Stimulated activated CD4-positive, alpha-beta T cell treated with anti-CD3 and anti-CD28 coated beads, Interleukin-4, amount 100 ng/mL, for 48 hours (primary cell): ENCODE measurements at regions not wholly inside any gene's neighbourhood (a gene's known extent, or its start where the extent isn't known, plus 50 kb on each side); places are given as distances from the start of the nearest gene placed in this dataset.

Source experiments
- DNase-seq, 2 donors: peaks; one replicate each; pipeline ENCODE4 v3.0.0-alpha.2; 2020; ENCODE audit warnings: low read depth in 2 of 2

DNA sequence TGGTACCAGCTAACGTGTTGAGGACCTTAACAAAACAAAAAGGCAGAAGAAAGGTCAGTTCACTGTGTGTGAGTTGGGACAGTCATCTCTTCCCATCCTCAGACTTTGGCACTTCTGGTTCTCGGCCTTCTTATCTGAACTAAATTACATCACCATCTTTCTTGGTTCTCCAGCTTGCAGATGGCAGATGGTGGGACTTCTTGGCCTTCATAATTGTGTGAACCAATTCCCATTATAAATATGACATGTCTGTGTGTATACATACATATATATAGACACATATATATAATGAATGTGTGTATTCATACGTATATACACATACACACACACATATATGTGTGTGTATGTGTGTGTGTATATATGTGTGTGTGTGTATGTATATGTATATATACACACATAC lies 301.2 kb upstream of the TRIB2 start:
- no peak for DNase-seq

DNA sequence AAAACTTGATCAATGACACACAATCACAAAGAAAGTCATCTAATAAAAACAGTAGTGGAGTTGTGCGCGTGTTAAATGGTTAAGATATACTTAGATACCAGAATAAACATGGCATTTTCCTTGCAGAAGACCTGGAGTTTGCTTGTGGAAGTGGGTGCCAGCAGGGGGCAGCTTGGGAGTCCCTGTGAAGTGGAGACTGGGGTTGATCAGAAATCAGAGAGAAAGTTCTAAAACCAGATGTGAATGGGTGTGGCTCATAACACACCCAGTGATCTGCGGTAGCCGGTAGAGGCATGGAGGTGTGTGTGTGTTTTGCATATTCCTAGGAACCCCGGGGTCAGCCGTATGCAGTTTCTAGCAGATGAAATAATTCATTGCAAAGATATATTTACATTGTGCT lies 300.1 kb upstream of the TRIB2 start:
- DNase-seq = peak; percentile 25 to 32

DNA sequence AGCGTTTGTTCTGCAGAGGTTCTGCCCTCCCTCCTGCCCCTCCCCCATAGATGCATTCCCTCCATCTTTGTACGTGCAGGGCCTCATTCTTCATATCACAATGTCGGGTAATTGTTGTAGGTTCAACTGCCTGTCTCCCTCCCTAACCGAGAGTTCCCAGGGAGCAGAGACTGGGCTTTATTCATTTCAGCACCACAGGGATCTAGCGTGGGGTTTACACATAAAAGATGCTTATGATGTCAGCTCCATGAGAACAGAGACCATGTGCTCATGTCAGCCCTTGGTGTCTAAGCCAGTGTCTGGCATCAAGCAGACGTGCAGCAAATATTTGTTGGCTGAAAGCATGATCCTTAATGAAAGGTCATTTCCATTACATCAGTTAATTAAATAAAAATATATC lies 298.9 kb upstream of the TRIB2 start:
- no peak for DNase-seq

DNA sequence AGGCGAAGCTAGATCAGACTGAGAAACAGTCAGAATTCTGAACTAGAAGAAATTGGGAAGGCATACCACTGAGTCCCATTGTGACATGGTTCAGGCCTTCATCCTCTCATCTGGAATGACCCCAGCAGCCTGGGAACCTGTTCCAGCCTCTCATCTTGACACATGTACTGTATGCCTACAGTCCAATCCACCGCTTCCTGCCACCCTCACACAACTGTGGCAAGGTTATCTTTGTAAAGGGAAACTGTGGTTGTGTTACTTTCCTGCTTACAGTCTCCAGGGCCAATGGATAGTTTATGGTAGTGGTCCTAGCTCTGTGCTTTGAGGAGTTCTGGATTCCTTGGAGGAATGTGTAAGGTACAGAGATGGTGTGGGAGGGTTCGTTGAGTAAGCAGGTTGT lies 296.9 kb upstream of the TRIB2 start:
- no peak for DNase-seq

DNA sequence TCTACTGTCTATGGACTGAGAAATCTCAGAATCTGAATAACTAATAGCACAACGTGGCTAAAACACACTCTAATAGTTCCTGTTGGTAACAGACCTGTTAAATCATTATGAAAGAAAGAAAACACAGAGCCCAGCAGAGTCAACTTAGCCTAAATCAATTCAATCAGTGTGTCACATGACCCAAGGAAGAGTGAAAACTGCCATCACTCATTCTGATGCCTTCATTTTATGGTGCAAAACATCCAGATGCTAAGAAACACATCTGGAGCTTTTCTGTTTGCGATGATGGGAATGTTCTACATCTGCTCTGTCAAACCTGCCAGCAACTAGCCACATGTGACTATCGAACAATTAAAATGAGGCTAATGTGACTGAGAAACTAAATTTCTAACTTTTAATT lies 295.7 kb upstream of the TRIB2 start:
- DNase-seq = no peak

DNA sequence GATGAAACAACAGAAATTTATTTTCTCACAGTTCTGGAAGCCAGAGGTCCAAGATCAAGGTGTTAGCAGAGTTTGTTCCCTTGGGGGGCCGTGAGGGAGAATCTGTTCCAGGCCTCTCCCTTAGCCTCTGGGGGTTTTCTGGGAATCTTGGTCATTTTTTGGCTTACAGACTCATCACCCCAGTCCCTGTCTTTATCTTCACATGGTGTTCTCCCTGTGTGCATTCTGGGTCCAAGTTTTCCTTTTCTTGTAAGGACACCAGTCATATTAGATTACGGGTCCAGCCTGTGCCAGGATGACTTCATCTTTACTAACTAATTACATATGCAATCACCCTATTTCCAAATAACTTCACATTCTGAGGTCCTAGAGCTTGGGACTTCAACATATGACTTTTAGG lies 292.5 kb upstream of the TRIB2 start:
- DNase-seq = no peak

DNA sequence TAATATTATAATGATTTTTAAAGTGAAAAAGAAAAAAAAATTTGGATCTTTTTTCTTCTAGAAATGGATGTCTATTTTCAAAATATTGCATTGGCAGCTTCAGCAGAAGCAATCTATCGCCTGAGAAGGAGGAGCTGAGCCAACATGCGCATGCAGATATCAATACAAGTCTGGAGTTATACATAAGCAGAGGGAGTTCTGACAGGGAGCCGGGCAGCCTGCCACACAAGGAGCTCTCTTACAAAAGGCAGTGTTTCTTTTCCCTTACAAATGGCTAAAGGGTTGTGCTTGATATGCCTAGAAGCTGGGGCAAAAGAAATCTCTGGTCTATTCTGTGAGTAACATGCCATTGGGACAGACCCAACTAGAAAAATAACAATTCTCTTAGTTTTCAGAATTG lies 291.9 kb upstream of the TRIB2 start:
- no peak for DNase-seq

DNA sequence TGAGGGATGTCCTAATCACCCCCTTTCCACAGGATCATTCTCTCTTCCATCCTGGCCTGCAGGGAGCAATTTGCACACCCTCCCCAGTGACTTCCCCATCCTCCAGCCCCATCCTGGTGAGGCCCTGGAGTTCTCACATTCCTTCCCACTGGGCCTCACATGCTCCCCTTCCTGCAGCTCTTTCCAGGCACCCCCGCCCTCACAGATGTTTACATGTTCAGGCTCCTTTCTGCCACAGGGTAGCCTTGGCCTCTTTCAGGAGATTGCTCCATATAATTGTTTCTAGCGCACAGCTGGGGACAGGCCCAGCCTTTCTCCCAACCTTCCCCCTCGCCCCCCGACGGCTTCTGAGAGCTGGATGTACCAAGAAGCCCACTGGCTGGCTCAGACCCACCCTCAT lies 288.4 kb upstream of the TRIB2 start:
- DNase-seq = no peak

DNA sequence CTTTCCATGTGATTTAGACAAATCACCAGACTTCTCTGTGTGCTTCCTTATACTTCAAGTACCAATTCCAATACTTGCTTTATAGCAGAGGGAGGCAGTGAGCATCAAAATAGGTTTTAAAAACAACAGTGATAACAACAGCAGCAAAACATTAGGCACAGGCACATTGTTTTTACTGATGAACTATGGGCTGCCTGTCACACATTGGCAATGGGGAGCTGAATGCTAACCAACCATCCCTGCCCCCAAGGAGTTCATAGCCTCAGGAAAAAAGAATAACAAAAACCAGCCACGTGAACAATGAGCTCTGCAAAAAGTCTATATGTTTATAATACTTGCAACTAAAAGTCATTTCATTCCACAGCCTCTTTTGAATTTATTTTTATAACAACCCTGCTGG lies 287.9 kb upstream of the TRIB2 start:
- DNase-seq = no peak

DNA sequence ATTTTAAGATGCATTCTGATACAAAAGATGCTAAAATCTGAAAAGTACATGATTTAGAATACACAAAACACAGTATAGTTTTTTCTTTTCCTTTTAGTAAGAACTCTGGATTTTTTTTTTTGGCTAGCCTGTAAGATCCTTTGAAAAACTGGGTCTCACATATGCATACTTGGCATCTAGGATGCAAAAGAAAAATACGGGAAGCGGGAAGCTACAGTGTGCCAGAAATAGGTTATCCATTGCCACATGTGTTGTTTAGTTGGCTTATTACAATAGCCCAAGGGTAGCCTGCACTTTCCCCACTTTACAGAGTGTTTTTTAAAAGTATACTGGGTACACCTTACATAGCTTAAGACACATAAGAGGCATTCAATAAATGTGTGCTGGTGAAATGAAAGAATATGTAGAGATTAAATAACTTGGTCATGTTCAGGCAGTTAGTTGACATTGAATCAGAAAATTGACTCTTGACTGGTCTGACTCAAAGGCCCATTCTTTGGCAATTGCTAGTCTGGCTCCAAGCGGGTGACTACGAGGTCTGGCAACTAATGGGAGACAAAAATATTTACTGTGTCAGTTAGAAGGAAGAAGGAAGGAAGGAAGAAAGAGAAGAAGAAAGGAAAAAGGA lies 286.8 kb upstream of the TRIB2 start:
- no peak for DNase-seq

DNA sequence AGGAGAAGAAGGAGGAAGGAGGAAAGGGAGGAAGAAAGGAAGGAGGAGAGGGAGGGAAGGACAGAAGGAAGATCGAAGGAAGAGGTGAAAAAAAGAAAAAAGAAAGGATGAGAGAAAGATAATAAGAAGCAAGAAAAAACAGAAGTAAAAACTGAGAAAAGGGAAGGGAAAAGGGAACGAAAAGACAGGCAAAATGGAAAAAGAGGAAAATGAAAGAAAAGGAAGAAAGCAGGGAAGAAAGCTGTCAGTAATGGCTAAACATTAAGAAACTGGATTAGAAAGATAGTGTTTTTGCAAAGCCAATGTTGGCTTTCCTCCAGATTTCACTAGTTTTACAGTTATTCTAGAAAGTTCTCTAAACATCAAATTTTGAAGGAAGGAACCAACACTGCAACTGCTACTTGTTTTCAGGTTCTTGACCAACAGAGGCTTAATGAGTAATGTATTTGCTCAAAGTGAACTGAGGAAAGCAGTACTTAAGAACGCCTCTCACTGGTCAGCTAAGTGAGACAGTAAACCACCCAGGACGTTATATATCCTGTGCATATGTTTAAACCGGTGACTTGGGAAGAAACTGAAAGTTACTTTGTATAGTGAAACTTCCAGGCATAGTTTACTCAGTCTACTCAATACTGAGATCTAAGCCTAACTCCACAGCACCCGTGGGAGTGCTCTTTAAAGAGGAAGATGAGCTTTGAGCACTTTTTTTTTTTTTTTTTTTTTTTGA lies 286.2 kb upstream of the TRIB2 start:
- peak in 1 of 2 donors; percentile 51 for DNase-seq

DNA sequence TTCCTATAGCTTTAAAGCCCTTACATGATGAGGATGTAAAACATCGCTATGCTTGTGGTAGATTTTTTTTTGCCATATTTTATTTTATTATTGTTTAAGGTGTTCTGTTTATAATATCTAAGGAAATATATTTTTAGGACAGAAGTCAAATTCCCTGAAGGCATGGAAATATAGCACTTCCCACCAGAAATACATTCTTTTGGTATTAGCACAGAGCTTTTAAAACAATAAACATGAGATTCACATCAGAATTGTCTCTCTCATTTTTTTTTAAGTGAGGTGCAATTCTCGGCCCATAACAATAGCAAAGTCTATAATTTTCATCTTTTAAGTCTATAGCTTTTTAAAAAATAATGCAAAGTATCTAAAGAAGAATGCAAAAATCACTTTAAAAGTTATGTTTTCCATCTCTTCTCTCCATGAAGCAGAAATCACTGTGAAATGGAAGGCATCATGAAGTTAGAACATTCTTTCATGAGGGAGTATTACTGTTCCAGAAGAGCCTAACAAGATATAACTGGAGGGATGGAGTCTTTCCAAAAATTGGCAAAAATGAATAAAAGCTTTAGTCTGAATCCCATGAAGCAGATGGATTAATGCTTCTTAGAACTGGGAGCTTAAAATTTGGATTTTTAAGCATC lies 283.6 kb upstream of the TRIB2 start:
- no peak for DNase-seq

DNA sequence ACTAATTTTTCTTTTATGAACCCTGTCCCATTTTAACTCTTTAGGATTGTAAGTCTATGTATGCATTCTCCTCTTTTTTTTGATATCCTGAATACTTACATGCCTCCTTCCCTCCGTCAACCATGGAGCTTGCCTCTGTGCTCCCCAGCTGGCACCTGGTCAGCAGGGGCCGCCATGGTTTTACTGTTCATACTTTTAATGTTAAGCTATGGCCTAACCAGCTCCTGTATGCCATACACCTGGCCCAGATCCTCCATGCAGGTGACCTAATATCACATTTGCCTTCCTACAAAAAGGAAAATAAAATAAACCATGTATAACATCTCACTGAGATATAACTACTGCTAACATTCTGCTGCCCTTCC lies 283.1 kb upstream of the TRIB2 start:
- DNase-seq = no peak

DNA sequence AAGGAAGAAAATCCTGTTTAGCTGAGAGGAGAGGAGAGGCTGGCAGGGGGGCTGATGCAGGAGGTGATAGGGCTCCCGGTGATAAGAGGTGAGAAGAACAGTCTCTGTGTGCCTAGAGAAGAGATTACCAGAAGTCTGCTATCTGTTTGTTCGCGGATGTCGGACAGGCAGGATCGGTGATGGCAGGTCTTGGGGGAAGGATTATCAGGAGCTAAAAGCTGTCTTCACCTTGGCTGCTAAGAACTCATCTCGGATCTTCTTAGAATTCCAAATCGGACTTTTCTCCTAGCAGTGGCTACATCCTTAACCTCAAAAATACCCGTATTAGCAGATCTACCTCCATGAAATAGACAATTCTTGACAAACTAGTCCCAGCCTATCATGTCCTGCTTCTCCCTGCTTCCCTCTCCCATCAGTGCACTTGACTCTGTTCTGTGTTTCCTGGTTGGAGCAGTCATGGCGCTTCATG lies 282.1 kb upstream of the TRIB2 start:
- DNase-seq = no peak

DNA sequence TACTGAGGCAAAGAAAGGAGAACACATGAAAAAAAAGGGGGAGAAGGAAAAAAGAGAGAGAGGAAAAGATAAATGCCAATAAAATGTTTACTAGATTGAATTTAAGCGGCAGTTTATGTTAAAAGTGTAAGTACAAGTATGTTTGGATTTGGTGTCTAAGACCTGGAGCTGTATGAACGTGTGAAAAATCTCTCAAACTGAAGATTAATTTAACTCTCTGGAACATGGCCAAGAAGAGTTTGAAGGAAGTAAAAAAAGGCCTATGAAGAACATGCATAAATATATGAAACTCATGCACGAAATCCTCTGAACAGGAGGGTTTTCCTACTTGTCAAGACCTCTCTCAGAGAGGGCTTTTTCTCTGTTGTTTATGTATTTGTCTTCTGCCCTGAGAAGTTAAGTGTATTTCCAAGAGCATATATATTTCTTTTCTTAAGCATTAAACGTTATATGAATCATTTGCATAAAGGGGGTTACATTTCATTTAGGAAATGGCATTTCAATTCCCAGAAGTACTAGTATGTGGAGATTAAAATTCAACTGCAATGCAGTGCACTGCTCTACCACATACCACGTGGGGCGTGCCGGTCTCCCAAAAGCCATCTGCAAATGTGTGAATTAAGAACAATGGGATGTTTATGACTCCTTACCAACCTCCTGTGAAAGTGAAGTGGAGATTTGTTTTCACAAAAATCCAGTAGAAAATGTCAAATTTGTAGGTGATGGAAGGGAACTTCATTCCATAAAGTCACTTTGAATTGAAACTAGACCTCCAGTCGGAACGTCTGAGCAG lies 281.1 kb upstream of the TRIB2 start:
- DNase-seq = no peak

DNA sequence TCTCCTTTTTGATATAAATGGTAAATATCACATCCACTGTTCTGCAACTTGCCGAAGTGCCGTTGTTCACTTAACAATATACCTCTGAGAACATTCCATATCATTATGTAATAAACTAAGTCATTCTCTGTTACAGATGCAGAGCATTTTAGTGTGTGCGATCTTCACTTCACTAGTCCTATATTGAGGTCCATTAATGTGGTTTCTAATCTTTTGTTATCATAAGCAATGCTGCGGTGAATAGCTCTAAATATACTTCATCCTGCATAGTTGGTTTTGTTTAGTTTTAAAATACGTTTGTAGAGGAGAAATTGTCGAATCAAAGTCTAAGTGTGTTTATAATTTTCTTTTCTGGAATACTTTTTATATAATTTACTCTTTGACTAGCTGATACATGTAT lies 280.3 kb upstream of the TRIB2 start:
- no peak for DNase-seq

DNA sequence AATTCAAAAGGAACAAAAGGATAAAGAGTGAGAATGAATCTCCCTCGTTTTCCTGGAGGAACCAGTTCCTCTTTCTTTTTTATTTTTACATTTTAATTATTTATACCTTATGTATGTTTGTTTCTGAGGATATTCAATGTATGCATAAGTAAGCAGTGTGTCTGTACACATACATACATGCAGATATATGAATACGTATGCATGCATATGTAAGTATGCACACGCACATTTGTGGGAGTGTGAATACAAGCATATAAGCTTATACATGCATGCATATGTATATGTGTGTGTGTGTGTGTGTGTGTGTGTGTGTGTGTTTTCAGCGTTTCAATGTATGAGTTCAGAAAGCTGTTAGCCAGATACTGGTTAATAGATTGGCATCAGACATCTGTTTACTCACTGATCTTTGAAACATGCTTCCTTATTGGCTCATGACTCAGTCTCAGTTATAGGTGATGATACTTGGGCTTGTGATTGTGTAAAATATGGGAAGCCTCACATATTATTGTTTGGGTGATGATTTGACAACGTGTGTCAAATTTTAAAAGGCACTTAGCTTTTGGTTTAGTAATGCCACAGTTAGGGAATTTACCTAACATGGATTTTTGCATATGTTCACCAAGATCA lies 279.7 kb upstream of the TRIB2 start:
- DNase-seq = no peak

DNA sequence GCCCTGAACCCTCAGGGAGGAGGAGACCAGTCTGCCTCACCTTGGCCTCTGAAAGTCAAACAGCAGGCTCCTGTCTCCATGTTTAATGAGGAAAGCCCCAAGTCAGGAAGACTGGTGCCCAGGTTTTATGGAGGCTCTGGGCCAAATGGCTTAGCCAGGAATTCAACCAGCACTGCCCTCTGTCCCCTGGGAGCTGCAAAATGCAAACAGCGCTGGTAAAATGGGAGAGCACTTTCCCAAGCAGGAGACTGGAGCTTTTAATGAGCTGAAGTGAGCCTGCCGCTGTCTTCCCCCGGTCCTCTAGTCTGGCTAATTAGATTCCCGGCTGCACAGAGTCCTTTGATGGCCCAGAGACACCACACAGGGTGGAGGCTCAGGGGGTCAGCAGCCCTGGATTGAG lies 276.0 kb upstream of the TRIB2 start:
- DNase-seq = no peak

DNA sequence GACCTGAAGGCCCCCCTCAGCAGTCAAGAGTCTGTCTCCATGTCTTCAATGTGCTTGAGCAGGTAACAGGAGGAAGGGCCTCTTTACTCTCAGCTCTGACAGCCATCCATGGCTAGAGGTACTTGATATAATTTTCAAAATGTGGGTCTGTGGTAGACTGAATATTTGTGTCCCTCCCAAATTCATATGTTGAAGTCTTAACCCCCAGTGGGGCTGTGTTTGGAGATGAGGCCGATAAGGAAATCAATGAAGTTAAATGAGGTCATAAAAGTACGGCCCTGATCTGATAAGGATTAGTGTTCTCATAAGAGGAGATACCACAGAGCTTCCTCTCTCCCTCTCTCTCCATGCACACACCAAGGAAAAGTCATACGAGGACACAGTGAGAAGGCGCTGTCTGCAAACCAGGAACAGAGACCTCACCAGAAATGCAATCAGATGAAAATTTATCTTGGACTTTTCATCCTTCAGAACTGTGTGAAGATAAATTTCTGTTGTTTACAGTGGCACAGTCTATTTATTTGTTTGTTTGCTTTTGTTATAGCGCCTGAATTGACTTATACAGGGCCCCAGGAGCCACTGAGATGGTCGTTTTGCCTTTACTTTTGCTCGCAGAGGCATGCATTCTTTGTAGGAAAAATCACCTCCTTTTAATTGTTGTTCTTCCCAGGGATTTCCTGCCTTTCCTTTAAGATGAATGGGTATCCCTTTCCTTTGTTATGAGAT lies 274.8 kb upstream of the TRIB2 start:
- DNase-seq = no peak

DNA sequence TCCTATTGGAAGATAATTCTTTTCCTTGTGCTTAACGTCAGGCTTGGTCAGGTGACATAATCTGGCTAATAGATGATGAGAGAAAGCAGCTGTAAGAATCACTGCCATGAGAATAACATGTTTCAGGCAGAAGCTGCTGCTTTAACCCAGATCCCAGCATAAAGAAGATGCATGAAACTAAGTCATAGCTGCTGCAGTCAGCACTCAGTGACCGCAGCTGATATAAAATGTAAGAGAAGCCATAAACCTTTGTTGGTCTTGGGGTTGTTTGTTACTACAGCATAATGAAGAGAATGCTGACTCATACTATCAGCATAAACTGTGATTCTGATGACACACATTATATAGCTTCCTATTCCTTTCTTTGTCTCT lies 274.3 kb upstream of the TRIB2 start:
- DNase-seq = no peak

DNA sequence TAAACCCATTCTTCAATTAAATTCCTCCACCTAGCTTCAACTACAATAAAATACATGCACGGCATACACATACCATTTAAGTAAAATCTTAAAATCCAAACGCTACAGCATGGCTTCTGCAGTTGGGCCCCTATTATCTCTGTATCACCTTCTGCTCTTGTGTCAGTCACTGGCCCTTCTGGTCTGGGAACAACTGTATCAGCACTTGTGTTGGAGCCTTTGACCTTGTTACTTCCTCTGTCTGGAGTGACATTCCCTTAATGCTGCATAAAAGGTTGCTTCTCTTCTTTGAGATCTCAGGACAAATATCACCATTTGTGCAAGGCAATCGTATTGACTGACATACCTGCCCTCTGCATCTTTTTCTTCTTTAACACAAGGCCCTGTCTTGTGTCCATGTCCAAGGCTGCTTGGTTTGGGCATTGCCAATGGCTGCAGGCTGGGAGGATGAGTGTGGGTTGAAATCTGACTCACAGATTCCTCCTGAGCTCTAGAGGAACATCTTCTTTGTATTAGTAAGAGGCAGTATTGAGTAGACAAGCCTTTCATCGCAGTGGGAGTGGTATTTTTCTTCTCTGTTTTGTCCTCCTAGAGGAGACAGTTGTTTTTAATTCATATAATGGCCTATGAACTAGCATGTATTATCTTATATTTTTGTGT lies 267.8 kb upstream of the TRIB2 start:
- no peak for DNase-seq
